ENCODE measurements at regions not wholly inside any gene's neighbourhood (a gene's known extent, or its start where the extent isn't known, plus 50 kb on each side); places are given as distances from the start of the nearest gene placed in this dataset.

GRCh38 chr4:58935332-58935731 is 1825.1 kb upstream of the IGFBP7 start:
- DNase-seq = no peak

GRCh38 chr4:58936436-58936835 is 1826.3 kb upstream of the IGFBP7 start:
- DNase-seq = no peak

GRCh38 chr4:58940167-58940566 is 1830.0 kb upstream of the IGFBP7 start:
- no peak for DNase-seq

- DNase-seq = no peak
Measured at GRCh38 chr4:58941286-58941685, 1831.1 kb upstream of the IGFBP7 start.

- DNase-seq = no peak
Measured at GRCh38 chr4:58953575-58953974, 1843.4 kb upstream of the IGFBP7 start.

GRCh38 chr4:58957711-58958110 is 1847.5 kb upstream of the IGFBP7 start:
- DNase-seq = no peak

- no peak for DNase-seq
Measured at GRCh38 chr4:58961283-58961682, 1851.1 kb upstream of the IGFBP7 start.

- no peak for DNase-seq
Measured at GRCh38 chr4:58961925-58962324, 1851.7 kb upstream of the IGFBP7 start.

GRCh38 chr4:58962424-58962823 is 1852.2 kb upstream of the IGFBP7 start:
- DNase-seq = no peak

GRCh38 chr4:58981828-58982227 is 1871.6 kb upstream of the IGFBP7 start:
- DNase-seq = no peak

- DNase-seq = no peak
Measured at GRCh38 chr4:58983887-58984286, 1873.7 kb upstream of the IGFBP7 start.

- DNase-seq = no peak
Measured at GRCh38 chr4:59002148-59002547, 1892.0 kb upstream of the IGFBP7 start.

- DNase-seq = no peak
Measured at GRCh38 chr4:59024257-59024656, 1914.1 kb upstream of the IGFBP7 start.

- DNase-seq = no peak
Measured at GRCh38 chr4:59037812-59038211, 1927.6 kb upstream of the IGFBP7 start.

GRCh38 chr4:59039046-59039445 is 1928.9 kb upstream of the IGFBP7 start:
- DNase-seq = no peak

GRCh38 chr4:59044286-59044900 is 1934.2 kb upstream of the IGFBP7 start:
- no peak for DNase-seq

- no peak for DNase-seq
Measured at GRCh38 chr4:59054086-59054485, 1943.9 kb upstream of the IGFBP7 start.

GRCh38 chr4:59057804-59058203 is 1947.6 kb upstream of the IGFBP7 start:
- DNase-seq = no peak

GRCh38 chr4:59058543-59058942 is 1948.4 kb upstream of the IGFBP7 start:
- no peak for DNase-seq

- DNase-seq = no peak
Measured at GRCh38 chr4:59060002-59060846, 1950.0 kb upstream of the IGFBP7 start.

GRCh38 chr4:59060895-59061294 is 1950.7 kb upstream of the IGFBP7 start:
- no peak for DNase-seq

- no peak for DNase-seq
Measured at GRCh38 chr4:59063015-59063720, 1953.0 kb upstream of the IGFBP7 start.

GRCh38 chr4:59068722-59069418 is 1958.7 kb upstream of the IGFBP7 start:
- DNase-seq = no peak
